GM23338 (cell line): ENCODE measurements at regions not wholly inside any gene's neighbourhood (a gene's known extent, or its start where the extent isn't known, plus 50 kb on each side); places are given as distances from the start of the nearest gene placed in this dataset.

Experiments
- ATAC-seq: fragments of 200-7000 bp; cut with Tn5 transposase; 3 replicates; pipeline ENCODE4 v1.9.1; 2020
- DNase-seq: peaks from one replicate; pipeline ENCODE4 v3.0.0-alpha.2; 2015; ENCODE audit warnings: low spot score
- H2AFZ ChIP-seq: fragments of 200-600 bp; sonication (generic); 2 replicates; pipeline ENCODE4 v1.8.0; 2016; ENCODE audit warnings: antibody characterized with exemption, mild to moderate bottlenecking, moderate library complexity
- H3F3A ChIP-seq: fragments of 200-600 bp; sonication (generic); replicated peaks from 2 replicates; pipeline ENCODE4 v1.8.0; 2017; ENCODE audit warnings: antibody characterized with exemption, mixed run types, low read depth
- H3K27ac ChIP-seq: fragments of 200-600 bp; sonication (generic); 2 replicates; pipeline ENCODE4 v1.6.1; 2016; ENCODE audit warnings: low read depth
- H3K27me3 ChIP-seq: fragments of 200-600 bp; sonication (generic); 2 replicates; pipeline ENCODE4 v1.8.0; 2016; ENCODE audit warnings: mild to moderate bottlenecking, mixed run types, moderate library complexity; ENCODE audit not compliant: insufficient read depth
- H3K36me3 ChIP-seq: fragments of 200-600 bp; sonication (generic); 2 replicates; pipeline ENCODE4 v1.8.0; 2016; ENCODE audit warnings: mild to moderate bottlenecking; ENCODE audit not compliant: insufficient read depth
- H3K4me1 ChIP-seq: fragments of 200-600 bp; sonication (generic); 2 replicates; pipeline ENCODE4 v1.8.0; 2016; ENCODE audit warnings: mild to moderate bottlenecking, moderate library complexity; ENCODE audit not compliant: insufficient read depth
- H3K4me2 ChIP-seq: fragments of 200-600 bp; sonication (generic); 2 replicates; pipeline ENCODE4 v1.7.1; 2017; ENCODE audit warnings: mixed run types
- H3K4me3 ChIP-seq: fragments of 200-600 bp; sonication (generic); 2 replicates; pipeline ENCODE4 v1.6.1; 2016; ENCODE audit warnings: mixed run types
- H3K79me2 ChIP-seq: fragments of 200-600 bp; sonication (generic); replicated peaks from 2 replicates; pipeline ENCODE4 v1.8.0; 2017; ENCODE audit warnings: mild to moderate bottlenecking; ENCODE audit not compliant: insufficient read depth
- H3K9me2 ChIP-seq: fragments of 200-600 bp; sonication (generic); 2 replicates; pipeline ENCODE4 v1.8.0; 2017; ENCODE audit not compliant: insufficient read depth
- H4K20me1 ChIP-seq: fragments of 200-600 bp; sonication (generic); replicated peaks from 2 replicates; pipeline ENCODE4 v1.8.0; 2017; ENCODE audit warnings: mild to moderate bottlenecking; ENCODE audit not compliant: insufficient read depth
- H3K27ac Mint-ChIP-seq: 2 replicates; pipeline ENCODE4 v1.8.0; 2020; ENCODE audit warnings: inconsistent platforms, mild to moderate bottlenecking, moderate library complexity, mixed read lengths
- H3K27me3 Mint-ChIP-seq: 3 replicates; pipeline ENCODE4 v1.8.0; 2022; ENCODE audit warnings: low read depth, mild to moderate bottlenecking, moderate library complexity, mixed read lengths, inconsistent platforms; ENCODE audit not compliant: insufficient read depth, poor library complexity
- H3K36me3 Mint-ChIP-seq: 3 replicates; pipeline ENCODE4 v1.8.0; 2021; ENCODE audit warnings: low read depth, mild to moderate bottlenecking, inconsistent platforms, moderate library complexity, mixed read lengths
- H3K4me1 Mint-ChIP-seq: 3 replicates; pipeline ENCODE4 v1.8.0; 2020; ENCODE audit warnings: mild to moderate bottlenecking, inconsistent platforms, mixed read lengths
- H3K4me3 Mint-ChIP-seq: 3 replicates; pipeline ENCODE4 v1.8.0; 2021; ENCODE audit warnings: moderate library complexity, mild to moderate bottlenecking, inconsistent platforms, mixed read lengths
- H3K9me3 Mint-ChIP-seq: 3 replicates; pipeline ENCODE4 v1.8.0; 2020; ENCODE audit warnings: moderate library complexity, mild to moderate bottlenecking, inconsistent platforms, mixed read lengths
- CREB1 ChIP-seq: fragments of 250-450 bp; sonication (Bioruptor Pico); IDR thresholded peaks from 2 replicates; pipeline ENCODE4 v1.5.0; 2020; ENCODE audit warnings: low read depth, mild to moderate bottlenecking, moderate library complexity
- CTCF ChIP-seq, 2 experiments: fragments of 200-600 bp in 1 of 2; sonication (generic) in 1 of 2; conservative IDR thresholded peaks; 2 replicates each; pipeline versions ENCODE4 v1.5.1 to v1.6.1; 2016 to 2017; ENCODE audit warnings: antibody characterized with exemption in 2 of 2, low read depth in 2 of 2, mild to moderate bottlenecking in 2 of 2, moderate library complexity in 1 of 2
- ETS1 ChIP-seq: IDR thresholded peaks from 2 replicates; pipeline ENCODE4 v1.6.1; 2016; ENCODE audit warnings: antibody characterized with exemption
- EZH2 ChIP-seq: fragments of 200-600 bp; sonication (generic); IDR thresholded peaks from one replicate; pipeline ENCODE4 v1.8.0; 2017; ENCODE audit warnings: antibody characterized with exemption, mild to moderate bottlenecking, low read depth; ENCODE audit not compliant: unreplicated experiment
- EZH2phosphoT487 ChIP-seq: fragments of 200-600 bp; sonication (generic); IDR thresholded peaks from one replicate; pipeline ENCODE4 v1.8.1; 2018; ENCODE audit warnings: antibody characterized with exemption; ENCODE audit not compliant: unreplicated experiment
- JUNB ChIP-seq: IDR thresholded peaks from one replicate; pipeline ENCODE4 v1.6.1; 2016; ENCODE audit warnings: antibody characterized with exemption; ENCODE audit not compliant: unreplicated experiment
- NANOG ChIP-seq: IDR thresholded peaks from 2 replicates; pipeline ENCODE4 v1.6.1; 2016; ENCODE audit warnings: antibody characterized with exemption, borderline replicate concordance
- STAT1 ChIP-seq: IDR thresholded peaks from one replicate; pipeline ENCODE4 v1.6.1; 2016; ENCODE audit warnings: antibody characterized with exemption; ENCODE audit not compliant: unreplicated experiment
- ZNF114 ChIP-seq: fragments of 250-450 bp; sonication (Bioruptor Pico); IDR thresholded peaks from 2 replicates; pipeline ENCODE4 v1.5.0; 2020; ENCODE audit warnings: mild to moderate bottlenecking, moderate library complexity
- ZNF331 ChIP-seq: fragments of 250-450 bp; sonication (Bioruptor Pico); IDR thresholded peaks from 2 replicates; pipeline ENCODE4 v1.5.0; 2020; ENCODE audit warnings: low read depth, mild to moderate bottlenecking, moderate library complexity
- ZNF462 ChIP-seq: fragments of 250-450 bp; sonication (Bioruptor Pico); IDR thresholded peaks from 2 replicates; pipeline ENCODE4 v1.5.0; 2020; ENCODE audit warnings: mild to moderate bottlenecking, moderate library complexity

DNA sequence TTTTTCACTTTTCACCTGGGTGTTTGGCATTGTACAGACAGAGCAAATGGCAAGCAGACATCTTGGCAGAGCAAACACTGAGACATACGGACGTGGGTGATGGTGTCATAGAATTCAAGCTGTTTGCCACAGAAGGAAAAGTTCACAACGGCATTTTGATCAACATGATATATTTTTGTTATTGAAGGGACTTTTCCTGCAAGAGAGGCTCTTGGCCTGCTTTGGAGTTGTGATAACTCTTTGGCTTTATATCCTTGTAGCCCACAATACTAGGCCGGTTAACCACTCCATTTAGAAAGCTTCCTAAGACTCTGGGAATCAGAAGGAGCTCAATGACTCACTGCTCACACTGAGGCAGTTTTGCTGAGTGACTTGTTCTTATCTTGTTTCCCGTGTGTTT, 1038.3 kb downstream of the TLE1 start:
- H3K79me2 ChIP-seq, result no peaks in the 10 kb centered on the region
- ATAC-seq (no peak), DNase-seq (no peak)
- Mint-ChIP-seq H3K4me1 (peaks cover 4% of the 10 kb centered on the region; the same call in 2 of the 3 replicates), H3K36me3 (peaks cover 4% of the 10 kb centered on the region; the same call in 1 of the 3 replicates), H3K27ac (no peak overlapping the region), H3K9me3 (peaks cover 9% of the 10 kb centered on the region; the same call in 2 of the 3 replicates), H3K4me3 (no peak overlapping the region), H3K27me3 (no peaks in the 10 kb centered on the region)
- no peaks in the 10 kb centered on the region for H4K20me1 ChIP-seq
- H3K27ac ChIP-seq, result no peak overlapping the region
- no peaks in the 10 kb centered on the region for H3K36me3 ChIP-seq
- H3K27me3 ChIP-seq, result no peaks in the 10 kb centered on the region
- no peaks in the 10 kb centered on the region; the same call in 1 of the 2 replicates for H3K4me1 ChIP-seq
- no peak overlapping the region for H3K4me2 ChIP-seq
- H3K4me3 ChIP-seq, result no peak overlapping the region
- H3K9me2 ChIP-seq, result 0 out of 2 replicates have a peak, but pooled peaks cover 3% of the 10 kb centered on the region
- H2AFZ ChIP-seq, result 0 out of 2 replicates have a peak overlapping the region, but pooled peaks have one; percentile 59
- H3F3A ChIP-seq, result no peaks in the 10 kb centered on the region
- TF ChIP-seq CTCF (conservative IDR thresholded peaks at IDR 0.05; ENCODE audit: low read depth in 2 of 2) (no peak), CREB1 (CRISPR knock-in tag) (no peak), JUNB (no peak), EZH2phosphoT487 (no peak), EZH2 (no peak), ETS1 (no peak), NANOG (no peak), ZNF331 (no peak), ZNF462 (CRISPR knock-in tag) (no peak), STAT1 (no peak), ZNF114 (CRISPR knock-in tag) (no peak)
